NT2/D1 (cell line): ENCODE measurements at regions not wholly inside any gene's neighbourhood (a gene's known extent, or its start where the extent isn't known, plus 50 kb on each side); places are given as distances from the start of the nearest gene placed in this dataset.
"Not testable (repeated sequence)": the region's sequence is repeated elsewhere in the genome, so short reads cannot be mapped to it uniquely, and the experiment has no call there.

Experiments
- SUZ12 ChIP-seq: IDR thresholded peaks from 2 replicates; pipeline ENCODE4 v1.6.1; 2011; ENCODE audit not compliant: insufficient read length, insufficient read depth; ENCODE audit errors: extremely low read depth
- YY1 ChIP-seq: IDR thresholded peaks from 2 replicates; pipeline ENCODE4 v1.6.1; 2011; ENCODE audit not compliant: insufficient read length, insufficient read depth
- ZNF274 ChIP-seq: IDR thresholded peaks from 2 replicates; pipeline ENCODE4 v1.6.1; 2011; ENCODE audit warnings: mild to moderate bottlenecking, low read depth, low read length

GRCh38 chr1:85525591-85525991 is 55.0 kb upstream of the CCN1 start:
- TF ChIP-seq YY1, ZNF274, SUZ12: not testable (repeated sequence)
